Large intestine (tissue), 3 donors: ENCODE measurements at regions not wholly inside any gene's neighbourhood (a gene's known extent, or its start where the extent isn't known, plus 50 kb on each side); places are given as distances from the start of the nearest gene placed in this dataset.
"Not testable (repeated sequence)": the region's sequence is repeated elsewhere in the genome, so short reads cannot be mapped to it uniquely, and the experiment has no call there.

Experiments used
- DNase-seq, 2 donors: peaks; one replicate each; pipeline versions ENCODE4 v3.0.0 to v3.0.0-alpha.2; 2013
- H3K27ac ChIP-seq: one replicate; pipeline ENCODE4 v1.5.1; 2013; ENCODE audit warnings: low read length
- H3K27me3 ChIP-seq: 2 replicates; pipeline ENCODE4 v1.6.1; 2013; ENCODE audit warnings: low read length; ENCODE audit not compliant: control insufficient read depth, insufficient read depth
- H3K36me3 ChIP-seq: 2 replicates; pipeline ENCODE4 v1.6.1; 2013; ENCODE audit warnings: low read length; ENCODE audit not compliant: control insufficient read depth, insufficient read depth
- H3K4me1 ChIP-seq: one replicate; pipeline ENCODE4 v1.6.1; 2013; ENCODE audit warnings: low read length; ENCODE audit not compliant: control insufficient read depth, insufficient read depth
- H3K4me3 ChIP-seq: one replicate; pipeline ENCODE4 v1.5.1; 2013; ENCODE audit warnings: low read length
- H3K9me3 ChIP-seq: one replicate; pipeline ENCODE4 v1.6.1; 2013; ENCODE audit warnings: mild to moderate bottlenecking, low read depth, low read length, moderate library complexity; ENCODE audit not compliant: control insufficient read depth
- WGBS: methylation state at CpG from one replicate; pipeline ENCODE4 v1.1.5; 2013; ENCODE audit warnings: low lambda C conversion rate; ENCODE audit not compliant: insufficient coverage; 5-methylcytosine and 5-hydroxymethylcytosine counted together

- WGBS = no CpG with 5 or more reads among the region's 6 CpGs
- Histone ChIP-seq H3K9me3 (no peaks in the 10 kb centered on the region), H3K36me3 (no peaks in the 10 kb centered on the region), H3K27me3 (no peaks in the 10 kb centered on the region), H3K27ac (no peak overlapping the region), H3K4me1 (no peaks in the 10 kb centered on the region), H3K4me3 (no peak overlapping the region)
- DNase-seq = no peak
Measured at GRCh38 chr13:95426631-95427030, 125.4 kb upstream of the ABCC4 start.

GRCh38 chr13:95430525-95430924 lies 122.0 kb upstream of the CLDN10 start:
- DNase-seq, H3K27me3 ChIP-seq, H3K4me1 ChIP-seq, H3K27ac ChIP-seq, H3K4me3 ChIP-seq, H3K36me3 ChIP-seq, H3K9me3 ChIP-seq: not testable (repeated sequence)
- no CpG with 5 or more reads among the region's 6 CpGs for WGBS

- 100% methylated on average over 1 of the region's 4 CpGs for WGBS
- H3K9me3 ChIP-seq = no peaks in the 10 kb centered on the region
- H3K36me3 ChIP-seq = no peaks in the 10 kb centered on the region
- H3K4me3 ChIP-seq = no peak overlapping the region
- H3K27ac ChIP-seq = no peak overlapping the region
- H3K4me1 ChIP-seq = no peaks in the 10 kb centered on the region
- H3K27me3 ChIP-seq = no peaks in the 10 kb centered on the region
- DNase-seq = no peak
Measured at GRCh38 chr13:95432141-95432540, 120.4 kb upstream of the CLDN10 start.

- Histone ChIP-seq H3K36me3 (no peaks in the 10 kb centered on the region), H3K4me1 (no peaks in the 10 kb centered on the region), H3K27me3 (no peaks in the 10 kb centered on the region), H3K9me3 (no peaks in the 10 kb centered on the region), H3K4me3 (no peak overlapping the region), H3K27ac (no peak overlapping the region)
- DNase-seq = no peak
- 90% methylated on average over 4 of the region's 21 CpGs for WGBS
Measured at GRCh38 chr13:95433537-95433936, 119.0 kb upstream of the CLDN10 start.

GRCh38 chr13:95434111-95434510 lies 118.4 kb upstream of the CLDN10 start:
- no peaks in the 10 kb centered on the region for H3K9me3 ChIP-seq
- no peaks in the 10 kb centered on the region for H3K36me3 ChIP-seq
- no peak overlapping the region for H3K4me3 ChIP-seq
- no peaks in the 10 kb centered on the region for H3K27me3 ChIP-seq
- H3K27ac ChIP-seq = no peak overlapping the region
- no peak for DNase-seq
- H3K4me1 ChIP-seq = no peaks in the 10 kb centered on the region

GRCh38 chr13:95437561-95437960 lies 115.0 kb upstream of the CLDN10 start:
- Histone ChIP-seq H3K9me3 (no peaks in the 10 kb centered on the region), H3K4me3 (no peak overlapping the region), H3K27me3 (no peaks in the 10 kb centered on the region), H3K36me3 (no peaks in the 10 kb centered on the region), H3K27ac (no peak overlapping the region), H3K4me1 (no peaks in the 10 kb centered on the region)
- no peak for DNase-seq
- WGBS = 100% methylated on average over 2 of the region's 7 CpGs

GRCh38 chr13:95438297-95438696 lies 114.2 kb upstream of the CLDN10 start:
- DNase-seq = no peak
- Histone ChIP-seq H3K4me1 (no peaks in the 10 kb centered on the region), H3K27ac (no peak overlapping the region), H3K4me3 (no peak overlapping the region), H3K9me3 (no peaks in the 10 kb centered on the region), H3K36me3 (no peaks in the 10 kb centered on the region), H3K27me3 (no peaks in the 10 kb centered on the region)
- WGBS = no CpG with 5 or more reads among the region's 1 CpG

GRCh38 chr13:95440441-95441088 lies 112.0 kb upstream of the CLDN10 start:
- no peak for DNase-seq
- WGBS = 100% methylated on average over 1 of the region's 7 CpGs
- no peaks in the 10 kb centered on the region for H3K27me3 ChIP-seq
- no peaks in the 10 kb centered on the region for H3K36me3 ChIP-seq
- H3K4me1 ChIP-seq = no peaks in the 10 kb centered on the region
- no peak overlapping the region for H3K27ac ChIP-seq
- H3K4me3 ChIP-seq = no peak overlapping the region
- no peaks in the 10 kb centered on the region for H3K9me3 ChIP-seq

GRCh38 chr13:95441326-95441725 lies 111.2 kb upstream of the CLDN10 start:
- Histone ChIP-seq H3K27me3 (no peaks in the 10 kb centered on the region), H3K4me3 (no peak overlapping the region), H3K27ac (no peak overlapping the region), H3K9me3 (no peaks in the 10 kb centered on the region), H3K4me1 (no peaks in the 10 kb centered on the region), H3K36me3 (no peaks in the 10 kb centered on the region)
- no peak for DNase-seq
- no CpG with 5 or more reads among the region's 3 CpGs for WGBS

GRCh38 chr13:95444006-95444730 lies 108.4 kb upstream of the CLDN10 start:
- 100% methylated on average over 1 of the region's 6 CpGs for WGBS
- Histone ChIP-seq H3K27ac (no peak overlapping the region), H3K27me3 (peaks cover 2% of the 10 kb centered on the region), H3K4me3 (no peak overlapping the region), H3K36me3 (no peaks in the 10 kb centered on the region), H3K9me3 (no peaks in the 10 kb centered on the region), H3K4me1 (no peaks in the 10 kb centered on the region)
- DNase-seq = no peak

GRCh38 chr13:95445131-95445530 lies 107.4 kb upstream of the CLDN10 start:
- Histone ChIP-seq H3K4me3 (no peak overlapping the region), H3K4me1 (no peaks in the 10 kb centered on the region), H3K27me3 (peaks cover 2% of the 10 kb centered on the region), H3K27ac (no peak overlapping the region), H3K36me3 (no peaks in the 10 kb centered on the region), H3K9me3 (no peaks in the 10 kb centered on the region)
- DNase-seq = no peak
- WGBS = 86% methylated on average over 1 of the region's 4 CpGs
